ENCODE measurements at regions not wholly inside any gene's neighbourhood (a gene's known extent, or its start where the extent isn't known, plus 50 kb on each side); places are given as distances from the start of the nearest gene placed in this dataset.

- no peak for DNase-seq
These were observed 177.2 kb upstream of the GBE1 start for GRCh38 chr3:81938681-81939080.

DNA sequence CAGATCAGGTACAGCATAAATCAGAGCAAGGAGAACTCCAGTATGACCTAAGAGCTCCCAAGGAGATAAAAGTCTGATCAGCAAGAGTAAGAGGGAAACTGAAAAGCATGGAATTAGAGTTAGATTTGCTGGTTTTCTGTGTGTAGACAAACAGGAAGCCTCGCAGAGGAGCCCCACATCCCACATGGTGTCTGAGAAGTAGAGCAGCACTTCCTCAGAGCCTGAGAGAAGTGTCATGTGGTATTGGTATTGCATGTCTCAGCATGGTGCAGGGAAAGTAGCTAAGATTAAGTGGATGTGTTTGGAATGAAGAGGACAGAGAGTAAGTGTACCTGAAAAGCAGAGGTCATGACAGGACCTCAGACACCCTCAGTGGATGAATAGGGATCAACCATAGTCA lies 175.4 kb upstream of the GBE1 start:
- no peak for DNase-seq

- no peak for DNase-seq
These were observed 171.2 kb upstream of the GBE1 start for GRCh38 chr3:81932681-81933080.

GRCh38 chr3:81931265-81932251 lies 170.1 kb upstream of the GBE1 start:
- DNase-seq: no peak

DNA sequence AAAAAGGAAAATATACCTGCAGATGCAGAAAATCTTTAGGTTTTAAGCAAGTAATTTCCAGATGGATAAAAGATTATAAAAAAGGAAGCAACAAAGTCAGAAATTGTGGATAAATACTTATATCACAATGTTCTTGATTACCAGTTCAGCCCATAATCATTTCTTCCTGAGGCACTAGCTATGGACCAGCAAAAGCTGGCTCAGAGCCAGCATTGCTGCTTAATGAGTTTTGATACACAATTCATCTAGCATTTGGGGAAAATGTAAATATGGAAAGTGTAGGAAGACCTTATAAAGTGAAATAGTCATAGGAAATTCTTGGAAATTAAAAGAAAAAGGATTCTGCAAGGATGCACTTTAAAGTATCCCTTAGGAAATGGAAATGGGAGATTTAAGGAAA lies 168.3 kb upstream of the GBE1 start:
- DNase-seq: no peak

DNA sequence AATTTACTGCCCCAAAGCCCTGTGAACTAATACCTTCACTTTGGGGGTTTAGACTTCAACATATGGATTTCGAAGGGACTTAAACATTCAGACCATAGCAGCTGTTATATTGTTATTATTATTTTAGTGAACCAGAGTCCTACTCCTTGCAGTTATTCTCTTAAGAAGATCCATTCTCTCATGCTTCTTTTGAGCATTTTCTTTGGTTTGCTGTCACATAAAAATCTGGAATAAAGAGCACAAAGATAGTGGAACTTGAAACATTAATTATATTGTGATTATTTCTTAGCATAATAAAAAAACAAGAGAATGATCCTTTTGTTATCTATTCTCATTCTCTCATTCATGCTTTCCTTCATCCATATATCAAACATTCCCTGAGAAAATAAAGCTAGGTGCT lies 166.4 kb upstream of the GBE1 start:
- no peak for DNase-seq

GRCh38 chr3:81925385-81925784 lies 163.9 kb upstream of the GBE1 start:
- DNase-seq: no peak

DNA sequence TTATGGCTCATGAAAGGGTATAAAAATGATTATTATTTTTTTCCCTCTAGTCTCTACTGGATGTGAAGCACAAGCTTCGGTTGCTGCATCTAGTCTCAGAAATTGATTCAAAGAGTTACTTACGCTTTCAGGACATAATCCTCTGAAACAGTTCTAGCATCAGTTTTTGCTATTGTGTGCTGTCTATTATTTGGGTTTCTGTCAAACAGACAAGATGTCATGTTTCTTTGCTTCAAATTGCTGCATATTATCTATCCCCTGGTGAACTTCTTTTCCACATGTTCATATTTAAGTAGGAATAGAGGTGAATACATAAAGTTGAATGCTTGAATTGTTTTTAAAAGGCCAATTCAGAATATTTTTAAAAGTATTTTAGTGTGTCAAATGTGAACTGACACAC lies 161.6 kb upstream of the GBE1 start:
- no peak for DNase-seq

GRCh38 chr3:81922404-81922803 lies 161.0 kb upstream of the GBE1 start:
- DNase-seq: no peak

DNA sequence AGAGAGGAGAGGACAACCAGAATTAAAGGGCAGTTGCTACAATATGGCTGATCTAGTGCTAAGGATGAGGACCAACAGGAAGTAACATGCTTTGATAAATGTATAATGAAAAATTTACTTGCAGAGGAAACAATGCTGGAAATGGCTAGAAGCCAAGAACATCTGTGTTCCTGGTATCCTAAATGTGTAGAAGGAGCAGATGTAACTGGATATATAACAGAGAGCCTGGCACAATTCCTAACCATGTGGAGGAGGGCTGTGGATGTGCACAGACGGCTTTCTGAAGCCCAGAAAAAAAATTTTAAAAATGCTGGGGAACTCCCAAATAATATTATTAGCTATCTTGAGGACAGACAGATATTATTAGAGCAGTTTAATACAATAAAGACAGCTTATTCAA lies 159.4 kb upstream of the GBE1 start:
- no peak for DNase-seq

GRCh38 chr3:81916890-81917289 lies 155.4 kb upstream of the GBE1 start:
- no peak for DNase-seq

DNA sequence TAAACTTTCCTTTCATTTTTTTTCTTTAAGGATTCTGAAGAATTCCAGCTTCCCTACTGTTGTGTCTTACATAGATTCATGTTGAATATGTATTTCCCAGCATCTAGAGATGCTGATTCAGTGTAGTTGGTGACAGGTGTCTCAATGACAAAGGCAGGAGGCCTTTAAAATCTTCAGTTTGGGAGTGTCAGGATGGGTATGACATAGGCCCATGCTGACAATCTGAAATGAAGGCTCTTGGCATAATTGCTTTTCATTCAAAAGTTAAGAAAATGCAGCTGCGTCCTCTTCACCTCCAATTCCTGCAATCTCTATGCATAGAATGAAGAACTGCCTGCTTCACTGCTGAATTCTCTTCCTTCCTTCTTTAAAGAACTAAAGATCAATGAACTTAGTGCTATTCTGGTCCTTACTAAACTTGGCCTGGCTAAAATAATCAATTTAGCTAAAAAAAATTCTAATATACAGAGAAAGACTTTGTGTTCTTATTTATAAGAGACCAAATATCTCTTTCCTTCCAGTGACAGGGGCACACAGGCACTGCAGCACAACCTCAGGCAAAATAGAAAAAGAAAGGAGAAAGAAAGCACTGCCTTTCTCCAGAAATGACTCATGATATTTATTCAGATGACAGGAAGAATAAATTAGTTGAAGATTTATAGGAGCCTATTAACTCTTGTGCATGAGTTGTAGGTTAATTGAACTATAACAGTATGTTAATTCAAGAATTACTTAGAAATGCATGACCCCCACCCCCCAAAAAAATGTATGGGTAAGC lies 152.6 kb upstream of the GBE1 start:
- DNase-seq: no peak

- no peak for DNase-seq
These were observed 149.8 kb upstream of the GBE1 start for GRCh38 chr3:81911221-81911620.

DNA sequence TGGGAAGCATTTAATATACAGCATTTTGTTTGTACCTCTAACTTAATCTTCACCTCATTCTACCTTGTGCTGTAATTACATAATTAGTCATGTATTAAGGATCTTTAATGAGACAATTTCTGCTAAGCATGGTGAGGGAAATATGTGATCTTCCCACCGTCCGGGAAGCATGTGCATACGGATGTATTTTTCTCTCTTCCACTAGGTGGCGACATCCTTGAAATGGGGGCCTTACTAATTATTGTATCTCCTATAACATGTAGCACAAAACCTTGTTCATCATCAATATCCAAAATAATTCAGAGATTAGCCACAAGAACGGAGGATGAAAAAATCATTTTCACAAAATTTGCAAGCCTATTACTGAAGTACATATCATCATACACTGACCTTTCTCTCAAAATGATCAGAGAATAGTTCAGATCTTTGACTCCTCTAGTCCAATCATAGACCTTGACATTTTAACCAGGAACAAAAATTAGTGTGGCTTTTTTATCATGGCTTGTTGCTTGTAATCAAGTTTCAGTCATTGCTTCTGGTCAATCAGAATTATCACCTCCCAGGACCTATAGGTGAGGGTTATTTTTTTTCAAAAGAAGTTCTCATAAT lies 148.9 kb upstream of the GBE1 start:
- DNase-seq: no peak

DNA sequence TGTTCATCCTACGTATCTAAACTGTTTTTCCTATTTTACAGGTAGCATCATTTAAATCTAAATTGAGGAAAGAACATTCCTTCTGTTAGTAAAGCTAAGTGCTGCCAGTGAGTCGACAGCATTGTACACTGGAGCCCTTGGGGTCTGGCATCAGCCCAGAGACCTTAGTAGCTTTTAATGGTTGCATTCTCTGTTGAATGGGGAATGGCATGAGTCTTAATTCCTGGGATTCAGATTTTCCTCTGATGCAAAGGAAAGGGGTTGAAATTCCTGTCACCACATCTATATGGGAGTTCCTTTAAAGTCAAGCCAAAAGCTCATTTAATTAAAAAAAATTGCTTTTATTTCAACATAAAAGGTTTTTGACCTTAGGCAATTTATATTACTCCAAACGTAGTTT lies 148.4 kb upstream of the GBE1 start:
- DNase-seq: no peak

DNA sequence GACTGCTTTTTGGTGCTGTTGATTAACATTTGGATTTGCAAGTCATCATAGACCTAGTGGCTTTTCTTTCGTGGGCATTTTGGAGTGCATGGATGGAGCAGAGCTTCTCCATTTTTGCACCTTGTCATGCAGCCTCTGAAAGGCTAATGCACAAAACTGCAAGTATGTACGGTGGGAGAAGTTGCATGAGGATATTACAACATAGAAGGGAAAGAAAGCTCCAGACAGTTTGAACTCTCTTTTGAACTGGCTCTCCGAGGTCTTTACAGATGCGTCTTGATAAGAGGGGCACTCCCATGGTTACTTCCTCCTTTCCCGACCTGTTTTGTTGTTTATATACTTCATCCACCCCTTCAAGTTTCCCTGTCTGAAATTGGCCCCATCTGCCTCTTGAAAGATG lies 147.1 kb upstream of the GBE1 start:
- no peak for DNase-seq

- DNase-seq: no peak
These were observed 136.9 kb upstream of the GBE1 start for GRCh38 chr3:81898336-81898735.

DNA sequence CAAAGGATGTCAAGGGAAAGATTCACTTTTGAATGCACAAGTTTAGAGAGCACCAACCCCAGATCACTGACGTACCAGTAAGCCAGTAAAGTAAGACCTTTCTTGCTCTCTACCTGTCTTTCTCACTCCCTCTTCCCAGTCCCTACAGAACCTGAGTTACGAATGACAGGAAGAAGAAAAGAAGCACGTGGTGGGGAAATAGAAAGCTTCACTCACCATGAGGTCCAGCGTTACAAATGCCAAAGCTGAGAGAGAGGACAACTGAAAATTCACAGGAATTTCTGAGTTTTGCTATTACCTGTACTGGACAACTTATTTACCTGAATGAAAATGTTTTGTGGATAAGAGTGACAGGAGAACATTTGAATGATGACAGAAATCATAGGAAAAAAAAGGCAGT lies 133.2 kb upstream of the GBE1 start:
- DNase-seq: no peak

GRCh38 chr3:81891055-81891895 lies 129.8 kb upstream of the GBE1 start:
- no peak for DNase-seq

GRCh38 chr3:81888914-81889557 lies 127.6 kb upstream of the GBE1 start:
- no peak for DNase-seq

DNA sequence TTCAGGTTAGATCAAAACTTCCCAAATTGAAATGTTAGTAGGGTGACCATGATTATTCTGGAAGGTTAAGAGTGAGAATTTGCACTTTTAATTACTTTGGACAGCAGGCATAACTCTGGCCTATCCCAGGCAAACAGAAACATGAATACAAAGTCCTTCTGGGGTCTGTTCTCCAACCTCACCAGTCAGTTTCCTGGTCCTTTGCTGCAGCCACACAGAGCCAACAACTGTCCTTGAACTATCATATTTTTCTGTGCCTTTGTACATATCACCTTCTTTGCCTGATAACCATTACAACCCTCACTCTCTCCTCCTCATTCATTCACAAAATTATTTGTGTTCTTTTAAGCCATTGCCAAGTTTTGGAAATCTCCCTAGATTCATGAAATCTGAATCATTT lies 126.0 kb upstream of the GBE1 start:
- no peak for DNase-seq

GRCh38 chr3:81886081-81886480 lies 124.6 kb upstream of the GBE1 start:
- DNase-seq: no peak

Data from activated CD8-positive, alpha-beta memory T cell treated with anti-CD3 and anti-CD28 coated beads, Interleukin-2, amount 50 U/mL, for 48 hours (primary cell).